Ishikawa (cell line): ENCODE measurements at regions not wholly inside any gene's neighbourhood (a gene's known extent, or its start where the extent isn't known, plus 50 kb on each side); places are given as distances from the start of the nearest gene placed in this dataset.

Experiments
- CEBPB ChIP-seq: IDR thresholded peaks from 2 replicates; pipeline ENCODE4 v1.6.1; 2012
- CREB1 ChIP-seq: IDR thresholded peaks from 2 replicates; pipeline ENCODE4 v1.6.1; 2012; ENCODE audit warnings: low read depth
- EGR1 ChIP-seq: IDR thresholded peaks from 2 replicates; pipeline ENCODE4 v1.6.1; 2012
- EP300 ChIP-seq: IDR thresholded peaks from 2 replicates; pipeline ENCODE4 v1.6.1; 2012; ENCODE audit warnings: borderline replicate concordance
- FOXM1 ChIP-seq: IDR thresholded peaks from 2 replicates; pipeline ENCODE4 v1.6.1; 2012; ENCODE audit warnings: low read depth, borderline replicate concordance
- NFIC ChIP-seq: IDR thresholded peaks from 2 replicates; pipeline ENCODE4 v1.6.1; 2012
- RAD21 ChIP-seq: IDR thresholded peaks from 2 replicates; pipeline ENCODE4 v1.6.1; 2012; ENCODE audit warnings: low read depth
- TAF1 ChIP-seq: IDR thresholded peaks from 2 replicates; pipeline ENCODE4 v1.6.1; 2012; ENCODE audit warnings: low read depth, mild to moderate bottlenecking
- TCF12 ChIP-seq: IDR thresholded peaks from 2 replicates; pipeline ENCODE4 v1.6.1; 2012; ENCODE audit warnings: low read depth
- TEAD4 ChIP-seq: IDR thresholded peaks from 2 replicates; pipeline ENCODE4 v1.6.1; 2012
- USF1 ChIP-seq: IDR thresholded peaks from 2 replicates; pipeline ENCODE4 v1.6.1; 2012
- YY1 ChIP-seq: IDR thresholded peaks from 2 replicates; pipeline ENCODE4 v1.6.1; 2012; ENCODE audit warnings: low read depth
- ZBTB7A ChIP-seq: IDR thresholded peaks from 2 replicates; pipeline ENCODE4 v1.6.1; 2012; ENCODE audit warnings: low read depth
- TF ChIP-seq, protein P1 (sequence below): IDR thresholded peaks from 2 replicates; pipeline ENCODE4 v1.6.1; 2012
- TF ChIP-seq, protein P2 (sequence below): IDR thresholded peaks from 2 replicates; pipeline ENCODE4 v1.6.1; 2012; ENCODE audit warnings: low read depth, mild to moderate bottlenecking

GRCh38 chr3:30480587-30480986, 125.8 kb upstream of the TGFBR2 start:
- TF ChIP-seq TCF12, result no peak
- TF ChIP-seq TEAD4, result no peak
- no peak for TF ChIP-seq EP300
- no peak for TF ChIP-seq TAF1
- no peak for TF ChIP-seq USF1
- TF ChIP-seq YY1, result no peak
- TF ChIP-seq EGR1, result no peak
- no peak for TF ChIP-seq FOXM1
- TF ChIP-seq CREB1, result no peak
- TF ChIP-seq, protein P1, sequence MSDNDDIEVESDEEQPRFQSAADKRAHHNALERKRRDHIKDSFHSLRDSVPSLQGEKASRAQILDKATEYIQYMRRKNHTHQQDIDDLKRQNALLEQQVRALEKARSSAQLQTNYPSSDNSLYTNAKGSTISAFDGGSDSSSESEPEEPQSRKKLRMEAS, result no peak
- TF ChIP-seq CEBPB, result no peak
- TF ChIP-seq RAD21, result no peak
- TF ChIP-seq ZBTB7A, result no peak
- TF ChIP-seq, protein P2, sequence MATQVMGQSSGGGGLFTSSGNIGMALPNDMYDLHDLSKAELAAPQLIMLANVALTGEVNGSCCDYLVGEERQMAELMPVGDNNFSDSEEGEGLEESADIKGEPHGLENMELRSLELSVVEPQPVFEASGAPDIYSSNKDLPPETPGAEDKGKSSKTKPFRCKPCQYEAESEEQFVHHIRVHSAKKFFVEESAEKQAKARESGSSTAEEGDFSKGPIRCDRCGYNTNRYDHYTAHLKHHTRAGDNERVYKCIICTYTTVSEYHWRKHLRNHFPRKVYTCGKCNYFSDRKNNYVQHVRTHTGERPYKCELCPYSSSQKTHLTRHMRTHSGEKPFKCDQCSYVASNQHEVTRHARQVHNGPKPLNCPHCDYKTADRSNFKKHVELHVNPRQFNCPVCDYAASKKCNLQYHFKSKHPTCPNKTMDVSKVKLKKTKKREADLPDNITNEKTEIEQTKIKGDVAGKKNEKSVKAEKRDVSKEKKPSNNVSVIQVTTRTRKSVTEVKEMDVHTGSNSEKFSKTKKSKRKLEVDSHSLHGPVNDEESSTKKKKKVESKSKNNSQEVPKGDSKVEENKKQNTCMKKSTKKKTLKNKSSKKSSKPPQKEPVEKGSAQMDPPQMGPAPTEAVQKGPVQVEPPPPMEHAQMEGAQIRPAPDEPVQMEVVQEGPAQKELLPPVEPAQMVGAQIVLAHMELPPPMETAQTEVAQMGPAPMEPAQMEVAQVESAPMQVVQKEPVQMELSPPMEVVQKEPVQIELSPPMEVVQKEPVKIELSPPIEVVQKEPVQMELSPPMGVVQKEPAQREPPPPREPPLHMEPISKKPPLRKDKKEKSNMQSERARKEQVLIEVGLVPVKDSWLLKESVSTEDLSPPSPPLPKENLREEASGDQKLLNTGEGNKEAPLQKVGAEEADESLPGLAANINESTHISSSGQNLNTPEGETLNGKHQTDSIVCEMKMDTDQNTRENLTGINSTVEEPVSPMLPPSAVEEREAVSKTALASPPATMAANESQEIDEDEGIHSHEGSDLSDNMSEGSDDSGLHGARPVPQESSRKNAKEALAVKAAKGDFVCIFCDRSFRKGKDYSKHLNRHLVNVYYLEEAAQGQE, result no peak
- no peak for TF ChIP-seq NFIC

GRCh38 chr3:30481241-30481640, 125.2 kb upstream of the TGFBR2 start:
- no peak for TF ChIP-seq TEAD4
- TF ChIP-seq, protein P1, result no peak
- no peak for TF ChIP-seq FOXM1
- TF ChIP-seq CREB1, result no peak
- no peak for TF ChIP-seq EGR1
- TF ChIP-seq, protein P2, result no peak
- no peak for TF ChIP-seq ZBTB7A
- TF ChIP-seq EP300, result no peak
- no peak for TF ChIP-seq USF1
- no peak for TF ChIP-seq CEBPB
- TF ChIP-seq NFIC, result no peak
- TF ChIP-seq YY1, result no peak
- TF ChIP-seq TCF12, result no peak
- no peak for TF ChIP-seq RAD21

GRCh38 chr3:30486368-30486767, 120.0 kb upstream of the TGFBR2 start:
- TF ChIP-seq NFIC, result no peak
- TF ChIP-seq USF1, result no peak
- TF ChIP-seq, protein P1, result no peak
- TF ChIP-seq CREB1, result no peak
- no peak for TF ChIP-seq YY1
- no peak for TF ChIP-seq EP300
- TF ChIP-seq ZBTB7A, result no peak
- TF ChIP-seq TAF1, result no peak
- TF ChIP-seq CEBPB, result no peak
- no peak for TF ChIP-seq FOXM1
- no peak for TF ChIP-seq TCF12
- TF ChIP-seq RAD21, result no peak
- TF ChIP-seq TEAD4, result no peak
- no peak for TF ChIP-seq EGR1
- TF ChIP-seq, protein P2, result no peak
